Tibial nerve (tissue), 3 donors: ENCODE measurements at regions not wholly inside any gene's neighbourhood (a gene's known extent, or its start where the extent isn't known, plus 50 kb on each side); places are given as distances from the start of the nearest gene placed in this dataset.
"Not testable (repeated sequence)": the region's sequence is repeated elsewhere in the genome, so short reads cannot be mapped to it uniquely, and the experiment has no call there.

Source experiments
- CTCF ChIP-seq, 5 experiments: fragments of 200-600 bp in 3 of 5; fragments of 450-650 bp in 2 of 5; sonication (generic) in 3 of 5; IDR thresholded peaks; one replicate each; pipeline ENCODE4 v1.5.1; 2016 to 2019; ENCODE audit warnings: antibody characterized with exemption in 5 of 5, mild to moderate bottlenecking in 3 of 5, moderate library complexity in 2 of 5
- POLR2A ChIP-seq, 2 donors: fragments of 450-650 bp; IDR thresholded peaks; one replicate each; pipeline ENCODE4 v1.6.1; 2017; ENCODE audit warnings: antibody characterized with exemption in 2 of 2, mild to moderate bottlenecking in 2 of 2, moderate library complexity in 2 of 2

GRCh38 chr11:71714510-71714909, 118.5 kb upstream of the DEFB108B start:
- TF ChIP-seq POLR2A, CTCF (IDR thresholded peaks at IDR 0.05): not testable (repeated sequence)
